ENCODE measurements at regions not wholly inside any gene's neighbourhood (a gene's known extent, or its start where the extent isn't known, plus 50 kb on each side); places are given as distances from the start of the nearest gene placed in this dataset.

DNA sequence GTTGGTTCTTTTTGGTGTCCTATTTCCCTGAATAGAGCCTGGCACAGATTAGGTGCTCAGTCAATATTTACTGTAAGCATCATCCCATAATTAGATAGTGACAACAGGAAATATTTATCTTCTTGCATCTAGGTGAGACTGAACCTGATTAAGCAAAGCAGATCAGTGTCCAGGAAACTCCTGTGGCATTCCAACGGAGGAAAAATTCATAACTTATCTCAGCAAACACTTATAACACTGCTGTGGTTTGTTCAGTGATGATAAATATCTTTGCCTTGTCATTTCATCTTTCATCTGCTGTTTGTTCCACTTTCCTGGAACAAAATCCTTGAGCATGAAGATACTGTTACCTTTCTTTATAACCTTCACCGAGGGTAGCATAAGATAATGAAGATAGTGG lies 1160.3 kb upstream of the AUTS2 start:
- CTCF ChIA-PET, result no interaction called here
- TF ChIP-seq, protein P1, sequence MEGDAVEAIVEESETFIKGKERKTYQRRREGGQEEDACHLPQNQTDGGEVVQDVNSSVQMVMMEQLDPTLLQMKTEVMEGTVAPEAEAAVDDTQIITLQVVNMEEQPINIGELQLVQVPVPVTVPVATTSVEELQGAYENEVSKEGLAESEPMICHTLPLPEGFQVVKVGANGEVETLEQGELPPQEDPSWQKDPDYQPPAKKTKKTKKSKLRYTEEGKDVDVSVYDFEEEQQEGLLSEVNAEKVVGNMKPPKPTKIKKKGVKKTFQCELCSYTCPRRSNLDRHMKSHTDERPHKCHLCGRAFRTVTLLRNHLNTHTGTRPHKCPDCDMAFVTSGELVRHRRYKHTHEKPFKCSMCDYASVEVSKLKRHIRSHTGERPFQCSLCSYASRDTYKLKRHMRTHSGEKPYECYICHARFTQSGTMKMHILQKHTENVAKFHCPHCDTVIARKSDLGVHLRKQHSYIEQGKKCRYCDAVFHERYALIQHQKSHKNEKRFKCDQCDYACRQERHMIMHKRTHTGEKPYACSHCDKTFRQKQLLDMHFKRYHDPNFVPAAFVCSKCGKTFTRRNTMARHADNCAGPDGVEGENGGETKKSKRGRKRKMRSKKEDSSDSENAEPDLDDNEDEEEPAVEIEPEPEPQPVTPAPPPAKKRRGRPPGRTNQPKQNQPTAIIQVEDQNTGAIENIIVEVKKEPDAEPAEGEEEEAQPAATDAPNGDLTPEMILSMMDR (IDR thresholded peaks at IDR 0.05; ENCODE audit: control extremely low read depth, extremely low read depth, low read depth, missing control alignments), result no peak
- DNase-seq (ENCODE audit: extremely low spot score), result no peak
- POLR2A ChIA-PET, result no interaction called here

DNA sequence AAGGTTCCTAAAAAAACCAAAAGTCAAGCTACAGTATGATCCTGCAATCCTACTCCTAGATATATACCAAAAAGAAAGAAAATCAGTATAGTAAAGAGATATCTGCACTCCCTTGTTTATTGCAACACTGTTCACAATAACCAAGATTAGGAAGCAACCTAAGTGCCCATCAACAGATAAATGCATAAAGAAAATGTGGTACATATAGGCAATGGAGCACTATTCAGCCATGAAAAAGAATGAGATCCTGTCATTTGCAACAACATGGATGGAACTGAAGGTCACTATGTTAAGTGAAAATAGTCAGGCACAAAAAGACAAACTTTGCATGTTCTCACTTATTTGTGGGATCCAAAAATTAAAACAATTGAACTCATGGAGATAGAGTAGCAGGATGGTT lies 1159.5 kb upstream of the AUTS2 start:
- POLR2A ChIA-PET, result no interaction called here
- CTCF ChIA-PET, result no interaction called here
- DNase-seq (ENCODE audit: extremely low spot score), result no peak

DNA sequence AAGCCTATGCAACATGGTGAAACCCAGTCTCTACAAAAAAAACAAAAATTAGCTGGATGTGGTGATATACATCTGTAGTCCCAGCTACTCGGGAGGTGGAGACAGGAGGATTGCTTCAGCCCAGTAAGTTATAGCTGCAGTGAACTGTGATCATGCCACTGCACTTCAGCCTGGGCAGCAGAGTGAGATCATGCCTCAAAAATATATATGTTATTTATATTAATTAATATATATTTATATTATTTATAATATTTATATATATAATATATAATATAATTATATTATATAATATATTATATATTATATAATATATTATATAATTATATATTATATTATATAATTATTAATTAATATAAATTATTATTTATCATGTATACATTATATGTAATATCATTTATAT lies 1158.4 kb upstream of the AUTS2 start:
- CTCF ChIA-PET, result no interaction called here
- no peak for DNase-seq (ENCODE audit: extremely low spot score)
- POLR2A ChIA-PET, result no interaction called here
- TF ChIP-seq, protein P1 (IDR thresholded peaks at IDR 0.05; ENCODE audit: control extremely low read depth, extremely low read depth, low read depth, missing control alignments), result no peak

More for the DNA sequence above, 1159.5 kb upstream of the AUTS2 start:
- TF ChIP-seq, protein P1 (IDR thresholded peaks at IDR 0.05; ENCODE audit: control extremely low read depth, extremely low read depth, low read depth, missing control alignments), result no peak

DNA sequence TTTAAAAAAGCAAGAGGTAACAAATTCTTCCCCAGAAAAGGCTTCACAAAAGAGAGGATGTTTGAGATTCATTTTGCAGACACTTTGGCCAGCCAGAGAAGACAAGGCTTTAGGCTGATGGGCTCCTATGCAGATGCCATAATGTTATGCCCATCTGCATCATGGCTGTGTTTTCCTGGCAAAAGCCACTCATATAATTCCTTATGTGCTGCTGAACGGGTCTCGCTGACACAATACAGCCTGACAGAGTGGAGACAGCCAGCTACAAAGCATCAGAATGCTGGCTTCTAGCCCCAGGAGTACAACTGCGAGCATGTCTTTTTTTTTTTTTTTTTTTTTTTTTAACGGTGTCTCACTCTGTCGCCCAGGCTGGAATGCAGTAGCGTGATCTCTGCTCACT lies 1157.4 kb upstream of the AUTS2 start:
- CTCF ChIA-PET, result interaction anchor here (1.8 kb wide), 1 partner anchor 30 kb away, joined by 5 read pairs; no protein-coding TSS in a partner anchor
- DNase-seq (ENCODE audit: extremely low spot score), result no peak
- TF ChIP-seq, protein P1 (IDR thresholded peaks at IDR 0.05; ENCODE audit: control extremely low read depth, extremely low read depth, low read depth, missing control alignments), result no peak
- POLR2A ChIA-PET, result no interaction called here

DNA sequence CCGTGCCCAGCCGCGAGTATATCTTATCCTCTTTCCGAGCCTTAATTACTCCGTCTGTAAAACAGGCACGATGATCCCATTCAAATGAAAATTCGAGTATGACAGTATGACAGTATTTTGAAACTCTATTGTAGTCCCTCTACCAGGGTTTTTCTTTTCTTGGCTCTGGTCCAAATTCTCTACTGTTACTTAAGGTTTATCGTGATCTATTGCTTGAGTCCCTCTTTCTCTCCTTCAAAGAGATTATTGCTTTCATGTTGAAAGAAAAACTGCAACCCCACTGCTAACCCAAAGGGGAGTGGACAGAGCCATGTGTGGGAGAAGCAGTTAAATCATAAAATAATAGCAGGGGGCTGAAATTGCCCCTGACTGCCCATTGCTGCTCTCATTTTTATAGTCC lies 1156.6 kb upstream of the AUTS2 start:
- no peak for DNase-seq (ENCODE audit: extremely low spot score)
- POLR2A ChIA-PET, result no interaction called here
- TF ChIP-seq, protein P1 (IDR thresholded peaks at IDR 0.05; ENCODE audit: control extremely low read depth, extremely low read depth, low read depth, missing control alignments), result no peak
- CTCF ChIA-PET, result interaction anchor here (1.8 kb wide), 1 partner anchor 30 kb away, joined by 5 read pairs; no protein-coding TSS in a partner anchor

DNA sequence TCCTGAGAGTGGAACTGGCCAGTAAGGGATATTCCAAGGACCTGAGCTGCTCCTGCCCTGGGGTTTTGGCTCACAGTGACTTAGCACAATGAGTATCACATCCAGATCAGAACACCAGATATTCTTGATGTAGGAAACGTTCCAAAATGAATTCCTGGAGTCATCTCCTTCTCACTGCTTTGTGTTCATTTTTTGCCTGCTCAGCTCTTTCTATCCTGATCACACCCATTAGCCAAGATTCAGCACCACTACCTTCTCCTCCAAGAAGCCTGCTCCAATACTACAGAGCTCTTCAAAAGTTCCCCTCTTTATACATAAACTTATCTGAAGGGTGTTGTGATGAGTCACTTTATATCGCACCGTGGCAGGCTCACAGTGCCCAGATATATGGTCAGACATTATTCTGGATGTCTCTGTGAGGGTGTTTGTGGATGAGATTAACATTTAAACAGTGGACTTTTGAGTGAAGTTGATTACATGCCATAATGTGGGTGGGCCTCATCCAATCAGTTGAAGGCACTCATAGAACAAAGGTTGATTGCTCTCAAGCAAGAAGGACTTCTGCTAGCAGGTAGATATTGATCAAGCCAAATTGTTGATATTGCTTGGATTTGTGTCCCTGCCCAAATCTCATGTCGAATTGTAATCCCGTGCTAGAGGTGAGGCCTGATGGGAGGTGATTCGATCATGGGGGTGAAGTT lies 1155.2 kb upstream of the AUTS2 start:
- ChIA-PET CTCF (interaction anchor here (0.5 to 1.8 kb wide), 2 partner anchors 32 to 256 kb away, joined by 3 to 5 read pairs; no protein-coding TSS in a partner anchor), POLR2A (no interaction called here)
- DNase-seq (ENCODE audit: extremely low spot score), result no peak
- TF ChIP-seq, protein P1 (IDR thresholded peaks at IDR 0.05; ENCODE audit: control extremely low read depth, extremely low read depth, low read depth, missing control alignments), result no peak
